ENCODE measurements at regions not wholly inside any gene's neighbourhood (a gene's known extent, or its start where the extent isn't known, plus 50 kb on each side); places are given as distances from the start of the nearest gene placed in this dataset.

GRCh38 chr2:157032017-157032416 is 225.5 kb upstream of the GALNT5 start:
- FAIRE-seq (no peak), DNase-seq (ENCODE audit: low spot score in 2 of 2) (no peak)

GRCh38 chr2:157036726-157037125 is 220.8 kb upstream of the GALNT5 start:
- FAIRE-seq (no peak), DNase-seq (ENCODE audit: low spot score in 2 of 2) (no peak)

DNA sequence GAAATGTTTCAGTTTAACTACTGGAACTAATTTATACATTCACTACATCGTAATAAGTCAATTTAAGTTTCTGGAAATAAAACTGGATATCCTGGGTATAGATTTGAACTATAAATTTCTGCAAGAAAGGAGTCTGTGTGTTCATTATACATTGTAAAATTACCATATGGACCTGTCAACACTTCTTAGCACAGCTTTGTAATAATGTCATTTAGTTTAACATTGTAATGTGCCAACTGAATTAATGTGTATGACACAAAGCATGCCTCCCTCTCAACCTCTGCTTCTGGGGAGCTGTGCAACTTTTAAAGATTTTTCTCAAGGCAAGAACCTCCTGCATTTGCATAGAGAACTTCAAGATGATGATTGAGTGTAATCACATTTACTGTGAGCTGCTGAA is 213.7 kb upstream of the GALNT5 start:
- DNase-seq (ENCODE audit: low spot score in 2 of 2) (no peak), FAIRE-seq (no peak)

GRCh38 chr2:157046396-157046795 is 211.1 kb upstream of the GALNT5 start:
- DNase-seq (ENCODE audit: low spot score in 2 of 2) (no peak), FAIRE-seq (no peak)

DNA sequence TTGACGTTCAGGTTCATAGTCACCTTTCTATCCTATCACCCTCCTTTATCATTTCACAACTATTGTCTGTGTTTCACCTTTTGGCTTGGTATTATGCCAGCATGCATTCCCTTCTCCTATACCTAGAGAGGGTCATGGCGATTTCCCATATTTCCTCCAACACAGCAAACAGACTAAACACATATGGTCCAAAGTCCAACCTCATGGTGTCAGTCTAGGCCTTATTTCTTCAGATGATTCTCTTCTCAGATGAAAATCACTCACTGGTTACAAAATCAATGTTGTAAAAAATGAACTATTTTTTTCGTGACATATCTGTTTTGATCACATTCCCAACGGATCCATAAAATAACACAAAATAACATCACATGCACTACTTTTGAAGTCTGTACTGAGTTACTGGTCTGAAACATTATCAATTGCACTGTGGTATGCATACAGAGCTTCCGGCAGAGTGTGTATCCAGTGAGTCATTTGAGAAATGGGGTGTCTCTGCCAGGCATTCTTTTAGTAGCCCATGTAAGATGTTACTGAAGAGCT is 204.8 kb upstream of the GALNT5 start:
- FAIRE-seq (no peak), DNase-seq (ENCODE audit: low spot score in 2 of 2) (no peak)

- FAIRE-seq = no peak
- DNase-seq (ENCODE audit: low spot score in 2 of 2) = no peak
These were observed 203.6 kb upstream of the GALNT5 start for GRCh38 chr2:157053876-157054275.

DNA sequence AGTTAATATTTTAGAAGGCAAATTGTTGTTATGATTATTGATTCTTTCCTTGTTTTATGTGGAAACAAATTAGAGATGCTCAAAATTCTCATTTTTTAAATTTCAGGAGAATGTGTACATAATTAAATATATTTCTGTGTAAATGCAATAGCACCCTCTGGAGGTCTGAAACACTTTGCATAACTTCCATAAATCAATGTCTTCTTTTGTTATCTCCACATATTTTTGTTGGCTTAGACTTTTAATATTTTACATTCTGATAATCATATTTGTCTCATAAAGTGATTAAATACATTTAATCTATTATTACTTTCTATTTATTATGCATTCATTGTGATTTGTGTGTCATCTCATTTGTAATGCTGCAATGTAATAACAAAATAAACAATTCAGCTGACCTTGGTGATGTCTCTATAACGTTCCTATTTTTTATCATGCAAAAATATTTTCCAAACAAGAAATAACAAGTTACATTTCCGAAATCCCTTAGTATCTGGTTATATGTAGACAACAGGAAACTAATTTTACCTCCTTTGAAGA is 201.8 kb upstream of the GALNT5 start:
- peak; percentile 96 for FAIRE-seq
- DNase-seq (ENCODE audit: low spot score in 2 of 2) = peak in 1 of 2 donors; percentile 1

GRCh38 chr2:157056200-157056676 is 201.3 kb upstream of the GALNT5 start:
- no peak for DNase-seq (ENCODE audit: low spot score in 2 of 2)
- no peak for FAIRE-seq

DNA sequence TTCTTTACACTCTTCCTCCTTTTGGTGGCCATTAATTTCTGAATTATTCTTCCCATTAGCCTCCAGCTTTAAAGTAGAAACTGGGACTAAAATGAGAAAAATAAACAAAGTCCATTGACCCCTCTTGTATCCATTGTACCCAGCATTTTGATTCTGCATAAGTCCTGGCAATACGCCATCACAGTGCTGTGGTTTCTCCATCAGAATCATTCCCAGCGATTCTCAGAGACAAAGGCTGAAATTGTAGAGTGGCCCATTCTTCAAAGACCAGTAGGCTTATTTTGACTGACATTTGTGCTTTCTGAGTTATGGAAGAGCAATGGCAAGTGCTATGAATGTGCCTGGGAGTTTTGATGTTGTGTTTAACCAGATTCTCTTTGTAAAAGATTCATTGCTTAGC is 199.3 kb upstream of the GALNT5 start:
- DNase-seq (ENCODE audit: low spot score in 2 of 2) = no peak
- no peak for FAIRE-seq

- FAIRE-seq (no peak), DNase-seq (ENCODE audit: low spot score in 2 of 2) (no peak)
These were observed 198.5 kb upstream of the GALNT5 start for GRCh38 chr2:157059036-157059435.

GRCh38 chr2:157061799-157062198 is 195.7 kb upstream of the GALNT5 start:
- no peak for DNase-seq (ENCODE audit: low spot score in 2 of 2)
- FAIRE-seq = no peak

GRCh38 chr2:157067562-157067961 is 189.9 kb upstream of the GALNT5 start:
- FAIRE-seq (no peak), DNase-seq (ENCODE audit: low spot score in 2 of 2) (no peak)

- no peak for FAIRE-seq
These were observed 189.3 kb upstream of the GALNT5 start for GRCh38 chr2:157068237-157068636.

GRCh38 chr2:157075924-157076323 is 181.6 kb upstream of the GALNT5 start:
- FAIRE-seq (no peak), DNase-seq (ENCODE audit: low spot score in 2 of 2) (no peak)

More at GRCh38 chr2:157068237-157068636, 189.3 kb upstream of the GALNT5 start:
- no peak for DNase-seq (ENCODE audit: low spot score in 2 of 2)

- FAIRE-seq = no peak
- no peak for DNase-seq (ENCODE audit: low spot score in 2 of 2)
These were observed 180.9 kb upstream of the GALNT5 start for GRCh38 chr2:157076526-157077161.

DNA sequence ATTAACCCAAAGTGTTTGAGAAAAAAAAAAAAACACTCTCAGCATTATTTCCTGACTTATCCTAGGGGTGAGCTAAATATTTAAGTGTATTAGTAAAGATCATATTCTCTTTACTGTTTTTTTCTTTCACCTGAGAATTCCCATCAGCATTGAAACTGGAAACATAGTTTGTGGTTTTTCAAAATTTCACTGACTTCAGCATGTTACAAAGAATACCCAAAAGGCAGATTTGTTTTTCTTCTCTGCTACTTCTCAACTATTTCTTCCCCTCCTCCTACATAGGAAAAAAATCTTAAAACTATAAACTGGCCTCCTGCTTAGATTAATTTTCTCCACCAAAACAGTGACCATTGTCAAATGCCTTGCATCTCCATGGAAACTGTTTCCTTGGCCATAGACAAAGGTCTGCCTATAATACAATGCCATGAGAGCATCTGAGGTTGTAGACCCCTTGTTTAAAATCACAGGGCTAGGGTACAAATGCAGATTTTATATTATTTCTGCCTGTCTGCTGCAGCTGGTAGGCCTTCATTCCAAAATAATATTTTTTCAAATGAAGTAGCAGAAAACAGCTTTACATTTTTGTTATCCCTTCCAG is 179.7 kb upstream of the GALNT5 start:
- no peak for DNase-seq (ENCODE audit: low spot score in 2 of 2)
- FAIRE-seq = no peak

DNA sequence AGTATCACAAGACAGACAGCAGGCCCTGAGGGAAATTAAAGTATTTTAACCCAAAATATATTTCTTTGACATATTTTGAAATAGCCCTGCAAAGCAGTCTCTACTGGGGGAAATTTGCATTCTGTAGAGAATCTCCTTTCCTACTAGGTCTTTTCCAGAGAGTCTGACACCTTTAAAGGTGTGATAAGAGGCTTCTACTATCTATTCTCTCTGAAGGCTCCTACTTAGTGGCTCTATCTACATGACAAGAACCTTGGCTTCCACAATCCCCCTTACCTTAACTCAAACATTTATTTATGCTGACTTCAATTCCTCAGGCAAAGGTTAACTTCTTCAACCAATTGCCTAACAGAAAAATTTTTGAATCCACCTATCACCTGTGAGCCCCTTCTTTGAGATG is 174.6 kb upstream of the GALNT5 start:
- no peak for DNase-seq (ENCODE audit: low spot score in 2 of 2)
- FAIRE-seq = no peak

- no peak for FAIRE-seq
- no peak for DNase-seq (ENCODE audit: low spot score in 2 of 2)
These were observed 172.0 kb upstream of the GALNT5 start for GRCh38 chr2:157085522-157085921.

DNA sequence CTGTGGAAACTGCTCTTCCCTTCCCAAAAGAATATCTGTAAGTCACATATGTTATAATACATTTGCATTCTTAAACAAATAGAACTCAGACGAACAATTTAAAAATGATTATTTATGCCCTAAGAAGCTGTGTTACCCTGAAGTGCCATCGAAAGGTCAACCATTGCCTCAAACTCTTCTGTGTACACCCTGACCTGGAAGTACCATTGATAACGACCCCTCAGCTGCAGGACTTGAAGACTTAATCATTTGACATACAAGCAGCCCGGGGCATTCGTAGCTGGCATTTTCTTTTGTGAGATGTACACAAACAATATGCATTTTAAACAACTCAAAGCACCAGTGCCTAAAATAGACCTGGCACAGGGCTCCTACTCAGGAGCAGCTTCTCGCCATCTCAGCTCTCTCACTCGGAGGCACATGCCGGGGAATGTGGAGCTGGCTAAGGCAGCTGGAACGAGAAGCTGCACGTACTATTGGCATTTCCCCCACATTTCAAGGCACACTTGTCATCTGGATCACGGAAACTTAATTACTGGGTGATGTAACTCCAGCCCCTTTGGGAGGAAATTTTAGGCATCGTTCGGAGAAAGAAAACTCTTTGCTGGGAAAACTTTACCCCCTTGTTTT is 170.0 kb upstream of the GALNT5 start:
- FAIRE-seq (no peak), DNase-seq (ENCODE audit: low spot score in 2 of 2) (no peak)

DNA sequence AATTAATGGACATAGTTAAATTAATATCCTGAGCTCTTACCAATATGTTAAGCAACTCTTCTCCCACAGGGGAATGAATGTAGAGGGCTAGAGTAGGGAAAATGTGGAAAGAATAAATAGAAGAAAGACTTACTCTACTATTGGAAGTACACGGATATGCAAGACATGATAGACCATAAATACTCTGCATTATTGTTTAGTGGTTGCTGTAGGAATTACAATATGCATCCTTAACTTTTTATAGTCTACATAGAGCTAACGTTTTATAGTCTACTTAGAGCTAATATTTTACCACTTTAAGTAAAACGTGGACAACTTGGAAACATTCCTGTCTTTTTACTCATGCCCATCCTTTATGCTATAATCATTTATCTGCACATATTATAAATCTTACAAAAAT is 163.8 kb upstream of the GALNT5 start:
- FAIRE-seq (no peak), DNase-seq (ENCODE audit: low spot score in 2 of 2) (no peak)

GRCh38 chr2:157105372-157105771 is 152.1 kb upstream of the GALNT5 start:
- DNase-seq (ENCODE audit: low spot score in 2 of 2) = no peak
- FAIRE-seq = no peak
